VCaP (cell line): ENCODE measurements at regions not wholly inside any gene's neighbourhood (a gene's known extent, or its start where the extent isn't known, plus 50 kb on each side); places are given as distances from the start of the nearest gene placed in this dataset.

Source experiments
- H3K27ac ChIP-seq: fragments of 450-650 bp; 2 replicates; pipeline ENCODE4 v1.5.1; 2017
- CTCF ChIP-seq: fragments of 450-650 bp; conservative IDR thresholded peaks from 2 replicates; pipeline ENCODE4 v1.5.1; 2017; ENCODE audit warnings: mild to moderate bottlenecking, moderate library complexity

- TF ChIP-seq CTCF: peak; percentile 85
These were observed 1865.3 kb upstream of the AGA start for GRCh38 chr4:179307297-179308136.

GRCh38 chr4:179313823-179314222 lies 1871.6 kb upstream of the AGA start:
- H3K27ac ChIP-seq: no peak overlapping the region
- TF ChIP-seq CTCF: no peak

More at GRCh38 chr4:179307297-179308136, 1865.3 kb upstream of the AGA start:
- no peak overlapping the region for H3K27ac ChIP-seq

GRCh38 chr4:179325181-179325580 lies 1882.9 kb upstream of the AGA start:
- no peak overlapping the region for H3K27ac ChIP-seq
- TF ChIP-seq CTCF: no peak

- no peak for TF ChIP-seq CTCF
- no peak overlapping the region for H3K27ac ChIP-seq
These were observed 1886.4 kb upstream of the AGA start for GRCh38 chr4:179328627-179329026.

- H3K27ac ChIP-seq: no peak overlapping the region
- TF ChIP-seq CTCF: no peak
These were observed 1889.1 kb upstream of the AGA start for GRCh38 chr4:179331362-179331761.

GRCh38 chr4:179344861-179345260 lies 1902.6 kb upstream of the AGA start:
- TF ChIP-seq CTCF: no peak
- H3K27ac ChIP-seq: no peak overlapping the region

GRCh38 chr4:179352221-179352620 lies 1910.0 kb upstream of the AGA start:
- no peak overlapping the region for H3K27ac ChIP-seq
- no peak for TF ChIP-seq CTCF
